Breast epithelium (tissue), 4 donors: ENCODE measurements at regions not wholly inside any gene's neighbourhood (a gene's known extent, or its start where the extent isn't known, plus 50 kb on each side); places are given as distances from the start of the nearest gene placed in this dataset.
"Not testable (repeated sequence)": the region's sequence is repeated elsewhere in the genome, so short reads cannot be mapped to it uniquely, and the experiment has no call there.

ENCODE experiments used
- DNase-seq, 2 donors: peaks; one replicate each; pipeline ENCODE4 v3.0.0-alpha.2; 2019; ENCODE audit warnings: low spot score in 2 of 2
- H3K27ac ChIP-seq, 2 donors: fragments of 200-600 bp; sonication (generic) in 1 of 2; one replicate each; pipeline ENCODE4 v1.5.1; 2016 to 2019; ENCODE audit warnings: mild to moderate bottlenecking in 1 of 2
- H3K27me3 ChIP-seq, 2 donors: fragments of 200-600 bp; sonication (generic) in 1 of 2; one replicate each; pipeline versions ENCODE4 v1.5.1 to v1.6.0; 2017 to 2019; ENCODE audit warnings: control low read depth in 1 of 2, mild to moderate bottlenecking in 1 of 2
- H3K36me3 ChIP-seq: fragments of 200-600 bp; one replicate; pipeline ENCODE4 v1.5.1; 2019
- H3K4me1 ChIP-seq, 2 donors: fragments of 200-600 bp; sonication (generic); one replicate each; pipeline ENCODE4 v1.5.1; 2016 to 2019; ENCODE audit warnings: control low read depth in 1 of 2
- H3K4me3 ChIP-seq, 3 donors: fragments of 200-600 bp; sonication (generic); 1 replicate in 2 of 3; 2 replicates in 1 of 3; pipeline ENCODE4 v1.5.1; 2016 to 2019; ENCODE audit warnings: mild to moderate bottlenecking in 3 of 3, moderate library complexity in 2 of 3
- H3K9me3 ChIP-seq, 2 donors: fragments of 200-600 bp; sonication (generic) in 1 of 2; one replicate each; pipeline ENCODE4 v1.5.1; 2016 to 2019; ENCODE audit warnings: control low read depth in 1 of 2
- CTCF ChIP-seq, 3 donors: fragments of 450-650 bp; IDR thresholded peaks; one replicate each; pipeline ENCODE4 v1.5.1; 2016 to 2017; ENCODE audit warnings: antibody characterized with exemption in 3 of 3, mild to moderate bottlenecking in 3 of 3, moderate library complexity in 3 of 3
- POLR2A ChIP-seq: fragments of 450-650 bp; IDR thresholded peaks from one replicate; pipeline ENCODE4 v1.6.1; 2016; ENCODE audit warnings: antibody characterized with exemption, mild to moderate bottlenecking, moderate library complexity
- POLR2AphosphoS5 ChIP-seq, 3 donors: sonication (generic); formaldehyde crosslinking; IDR thresholded peaks; one replicate each; pipeline ENCODE4 v1.6.1; 2017; ENCODE audit warnings: antibody characterized with exemption in 3 of 3
- intact Hi-C: fragments of 100-400 bp; cut with DNase I; formaldehyde crosslinking; loops from one replicate; pipeline ENCODE4 v1.15.1; 2023; ENCODE audit warnings: low total_unique reads

- H3K36me3 ChIP-seq, H3K4me1 ChIP-seq, H3K27me3 ChIP-seq, DNase-seq, H3K27ac ChIP-seq, H3K4me3 ChIP-seq, H3K9me3 ChIP-seq, intact Hi-C loops: not testable (repeated sequence)
These were observed 52.3 kb upstream of the LRRC30 start for GRCh38 chr18:7178568-7178967.

GRCh38 chr18:7177116-7177744 is 53.7 kb upstream of the LRRC30 start:
- Histone ChIP-seq H3K9me3 (no peaks in the 10 kb centered on the region), H3K4me1 (no peaks in the 10 kb centered on the region), H3K27me3 (no peaks in the 10 kb centered on the region), H3K27ac (no peak overlapping the region), H3K4me3 (no peak overlapping the region), H3K36me3 (no peaks in the 10 kb centered on the region)
- peak in 1 of 2 donors; percentile 62 for DNase-seq
- no peak for TF ChIP-seq POLR2AphosphoS5 (IDR thresholded peaks at IDR 0.05)
- TF ChIP-seq CTCF (IDR thresholded peaks at IDR 0.05), result peak; percentile 36 to 71 (median 66)
- intact Hi-C loops, result no loop called here

GRCh38 chr18:7174344-7175095 is 56.4 kb upstream of the LRRC30 start:
- Histone ChIP-seq H3K4me3 (no peak overlapping the region), H3K27me3 (no peaks in the 10 kb centered on the region), H3K9me3 (no peaks in the 10 kb centered on the region), H3K27ac (peak overlapping the region in 1 of 2 donors; percentile 3), H3K4me1 (no peaks in the 10 kb centered on the region), H3K36me3 (no peaks in the 10 kb centered on the region)
- intact Hi-C loops, result no loop called here
- TF ChIP-seq POLR2AphosphoS5 (IDR thresholded peaks at IDR 0.05) (no peak), CTCF (IDR thresholded peaks at IDR 0.05) (peak in 1 of 3 donors; percentile 20), POLR2A (no peak)
- DNase-seq, result peak in 1 of 2 donors; percentile 56

- Histone ChIP-seq H3K4me1 (no peaks in the 10 kb centered on the region), H3K4me3 (no peak overlapping the region), H3K27ac (no peak overlapping the region), H3K36me3 (no peaks in the 10 kb centered on the region), H3K9me3 (no peaks in the 10 kb centered on the region), H3K27me3 (no peaks in the 10 kb centered on the region)
- no peak for TF ChIP-seq CTCF (IDR thresholded peaks at IDR 0.05)
- TF ChIP-seq POLR2A, result no peak
- TF ChIP-seq POLR2AphosphoS5 (IDR thresholded peaks at IDR 0.05), result no peak
- intact Hi-C loops, result no loop called here
- no peak for DNase-seq
These were observed 55.6 kb upstream of the LAMA1 start for GRCh38 chr18:7173216-7173615.

- Histone ChIP-seq H3K4me1 (no peaks in the 10 kb centered on the region), H3K27me3 (no peaks in the 10 kb centered on the region), H3K9me3 (no peaks in the 10 kb centered on the region), H3K27ac (no peak overlapping the region), H3K4me3 (no peak overlapping the region), H3K36me3 (no peaks in the 10 kb centered on the region)
- no peak for DNase-seq
- no peak for TF ChIP-seq CTCF (IDR thresholded peaks at IDR 0.05)
- no peak for TF ChIP-seq POLR2A
- TF ChIP-seq POLR2AphosphoS5 (IDR thresholded peaks at IDR 0.05), result no peak
- intact Hi-C loops, result no loop called here
These were observed 55.0 kb upstream of the LAMA1 start for GRCh38 chr18:7172611-7173010.
